ENCODE measurements at regions not wholly inside any gene's neighbourhood (a gene's known extent, or its start where the extent isn't known, plus 50 kb on each side); places are given as distances from the start of the nearest gene placed in this dataset.

GRCh38 chr7:54355842-54356241 is 186.3 kb upstream of the VSTM2A start:
- TF ChIP-seq EZH2 (IDR thresholded peaks at IDR 0.05) (no peak), FOXP2 (optimal IDR thresholded peaks at IDR 0.05; ENCODE audit: control extremely low read depth, extremely low read length, insufficient read depth) (no peak), POLR2AphosphoS5 (IDR thresholded peaks at IDR 0.05; ENCODE audit: borderline replicate concordance, low read depth, low read length) (no peak)
